ENCODE measurements at regions not wholly inside any gene's neighbourhood (a gene's known extent, or its start where the extent isn't known, plus 50 kb on each side); places are given as distances from the start of the nearest gene placed in this dataset.

- no peak for TF ChIP-seq CTCF (IDR thresholded peaks at IDR 0.05; ENCODE audit: low read depth, low read length)
- no peak for TF ChIP-seq POLR2A (IDR thresholded peaks at IDR 0.05; ENCODE audit: extremely low read depth, insufficient read length)
Observed at GRCh38 chr13:86135856-86136255, 336.6 kb upstream of the SLITRK6 start.

Data from NB4 (cell line).